Left renal pelvis (tissue), 4 donors: ENCODE measurements at regions not wholly inside any gene's neighbourhood (a gene's known extent, or its start where the extent isn't known, plus 50 kb on each side); places are given as distances from the start of the nearest gene placed in this dataset.
"Not testable (repeated sequence)": the region's sequence is repeated elsewhere in the genome, so short reads cannot be mapped to it uniquely, and the experiment has no call there.

Source experiments
- DNase-seq, 4 donors: peaks; one replicate each; pipeline ENCODE4 v3.0.0-alpha.2; 2013; ENCODE audit warnings: low read depth in 4 of 4, low spot score in 3 of 4

GRCh38 chr3:193040836-193041672 is 123.4 kb upstream of the MB21D2 start:
- no peak for DNase-seq

GRCh38 chr3:193046371-193046770 is 128.7 kb upstream of the MB21D2 start:
- no peak for DNase-seq

- not testable (repeated sequence) for DNase-seq
Observed at GRCh38 chr3:193047461-193047860, 129.8 kb upstream of the MB21D2 start.

- no peak for DNase-seq
Observed at GRCh38 chr3:193048127-193048526, 130.5 kb upstream of the MB21D2 start.

GRCh38 chr3:193049935-193050334 is 132.3 kb upstream of the MB21D2 start:
- DNase-seq = no peak

GRCh38 chr3:193051314-193051713 is 133.7 kb upstream of the MB21D2 start:
- no peak for DNase-seq

- no peak for DNase-seq
Observed at GRCh38 chr3:193052354-193053045, 134.8 kb upstream of the MB21D2 start.

- DNase-seq = no peak
Observed at GRCh38 chr3:193053046-193053435, 135.4 kb upstream of the MB21D2 start.

- no peak for DNase-seq
Observed at GRCh38 chr3:193055352-193055751, 137.7 kb upstream of the MB21D2 start.

GRCh38 chr3:193057616-193058015 is 140.0 kb upstream of the MB21D2 start:
- no peak for DNase-seq

- peak in 1 of 4 donors; percentile 12 for DNase-seq
Observed at GRCh38 chr3:193060748-193061546, 143.3 kb upstream of the MB21D2 start.

GRCh38 chr3:193068365-193068764 is 150.7 kb upstream of the MB21D2 start:
- no peak for DNase-seq

GRCh38 chr3:193069732-193070131 is 152.1 kb upstream of the MB21D2 start:
- not testable (repeated sequence) for DNase-seq

GRCh38 chr3:193078996-193079753 is 161.5 kb upstream of the MB21D2 start:
- DNase-seq = no peak

GRCh38 chr3:193080821-193081365 is 160.1 kb upstream of the PLAAT1 start:
- no peak for DNase-seq

GRCh38 chr3:193085655-193086054 is 155.4 kb upstream of the PLAAT1 start:
- no peak for DNase-seq

GRCh38 chr3:193086681-193087080 is 154.3 kb upstream of the PLAAT1 start:
- no peak for DNase-seq

- DNase-seq = no peak
Observed at GRCh38 chr3:193087336-193087735, 153.7 kb upstream of the PLAAT1 start.

GRCh38 chr3:193095366-193095765 is 145.7 kb upstream of the PLAAT1 start:
- peak in 2 of 4 donors; percentile 6 to 14 for DNase-seq

- DNase-seq = no peak
Observed at GRCh38 chr3:193096076-193096475, 144.9 kb upstream of the PLAAT1 start.
